ENCODE measurements at regions not wholly inside any gene's neighbourhood (a gene's known extent, or its start where the extent isn't known, plus 50 kb on each side); places are given as distances from the start of the nearest gene placed in this dataset.

- no peaks in the 10 kb centered on the region for H3K4me1 Mint-ChIP-seq
- H3K4me3 Mint-ChIP-seq: no peak overlapping the region
- H3K4me1 ChIP-seq (ENCODE audit: insufficient read depth): no peaks in the 10 kb centered on the region
- no peaks in the 10 kb centered on the region for H3K36me3 ChIP-seq (ENCODE audit: insufficient read depth)
- no peak overlapping the region for H2AFZ ChIP-seq
- H3K4me2 ChIP-seq: no peak overlapping the region
- ATAC-seq (no peak), DNase-seq (ENCODE audit: low spot score) (no peak)
- H3K36me3 Mint-ChIP-seq (ENCODE audit: low read depth): no peaks in the 10 kb centered on the region
- no peaks in the 10 kb centered on the region for H4K20me1 ChIP-seq (replicated peaks; ENCODE audit: insufficient read depth)
- H3K9me2 ChIP-seq (ENCODE audit: insufficient read depth): no peaks in the 10 kb centered on the region
- H3K79me2 ChIP-seq (replicated peaks; ENCODE audit: insufficient read depth): no peaks in the 10 kb centered on the region
- H3K27ac ChIP-seq (ENCODE audit: low read depth): no peak overlapping the region
- H3K27ac Mint-ChIP-seq: no peak overlapping the region
- peaks cover 1% of the 10 kb centered on the region for H3K27me3 Mint-ChIP-seq (ENCODE audit: insufficient read depth, low read depth, poor library complexity)
- no peaks in the 10 kb centered on the region for H3F3A ChIP-seq (replicated peaks; ENCODE audit: low read depth)
- TF ChIP-seq REST (IDR thresholded peaks at IDR 0.05; ENCODE audit: unreplicated experiment): no peak
- TF ChIP-seq ZNF462 (CRISPR knock-in tag; IDR thresholded peaks at IDR 0.05): no peak
- TF ChIP-seq ZNF114 (CRISPR knock-in tag; IDR thresholded peaks at IDR 0.05): no peak
- no peak for TF ChIP-seq CTCF (conservative IDR thresholded peaks at IDR 0.05; ENCODE audit: low read depth in 2 of 2)
- no peak for TF ChIP-seq NANOG (IDR thresholded peaks at IDR 0.05; ENCODE audit: borderline replicate concordance)
- TF ChIP-seq STAT1 (IDR thresholded peaks at IDR 0.05; ENCODE audit: unreplicated experiment): no peak
- TF ChIP-seq POLR2AphosphoS5 (IDR thresholded peaks at IDR 0.05; ENCODE audit: low read depth): no peak
- no peak for TF ChIP-seq ETS1 (IDR thresholded peaks at IDR 0.05)
- no peak for TF ChIP-seq EZH2phosphoT487 (IDR thresholded peaks at IDR 0.05; ENCODE audit: unreplicated experiment)
- no peak for TF ChIP-seq CREB1 (CRISPR knock-in tag; IDR thresholded peaks at IDR 0.05; ENCODE audit: low read depth)
- TF ChIP-seq EZH2 (IDR thresholded peaks at IDR 0.05; ENCODE audit: low read depth, unreplicated experiment): no peak
- no peaks in the 10 kb centered on the region for H3K27me3 ChIP-seq (ENCODE audit: insufficient read depth)
- H3K9me3 Mint-ChIP-seq: peaks cover 4% of the 10 kb centered on the region; the same call in 2 of the 3 replicates
- H3K4me3 ChIP-seq: no peak overlapping the region
Measured at GRCh38 chr11:96779030-96779429, 389.2 kb downstream of the JRKL start.

Data from GM23338 (cell line).